ENCODE measurements at regions not wholly inside any gene's neighbourhood (a gene's known extent, or its start where the extent isn't known, plus 50 kb on each side); places are given as distances from the start of the nearest gene placed in this dataset.

- no peak for TF ChIP-seq CTCF (IDR thresholded peaks at IDR 0.05; ENCODE audit: low read depth, low read length, missing input control)
- TF ChIP-seq RAD21 (IDR thresholded peaks at IDR 0.05): no peak
- no peak for TF ChIP-seq SP1 (IDR thresholded peaks at IDR 0.05)
Observed at GRCh38 chr12:58656254-58657009, 263.9 kb downstream of the LRIG3 start.

Measured in liver (tissue), 3 donors.